ENCODE measurements at regions not wholly inside any gene's neighbourhood (a gene's known extent, or its start where the extent isn't known, plus 50 kb on each side); places are given as distances from the start of the nearest gene placed in this dataset.

GRCh38 chr21:15207635-15208370, 143.0 kb upstream of the NRIP1 start:
- TF ChIP-seq FOXP2 (optimal IDR thresholded peaks at IDR 0.05; ENCODE audit: control extremely low read depth, extremely low read length, insufficient read depth) = no peak
- no peak for TF ChIP-seq EZH2 (IDR thresholded peaks at IDR 0.05)
- no peak for TF ChIP-seq POLR2AphosphoS5 (IDR thresholded peaks at IDR 0.05; ENCODE audit: borderline replicate concordance, low read depth, low read length)

Data from SK-N-MC (cell line).